K562 (cell line): ENCODE measurements at regions not wholly inside any gene's neighbourhood (a gene's known extent, or its start where the extent isn't known, plus 50 kb on each side); places are given as distances from the start of the nearest gene placed in this dataset.

Experiments used
- ATAC-seq: fragments of 200-7000 bp; cut with Tn5 transposase; 3 replicates; pipeline ENCODE4 v1.9.1; 2020; ENCODE audit warnings: moderate library complexity
- BruUV-seq: library from RNA; stranded (reverse); fragments of 400-500 nt; replicated peaks from 2 replicates; lab custom pipeline; 2021; lab: Mats Ljungman, UMichigan
- CTCF ChIA-PET: fragments of 300-600 bp; formaldehyde crosslinking; extraction: SDS; loops from one replicate; lab custom pipeline; 2021; ENCODE audit warnings: low intra/inter-chr PET ratio; lab: Yijun Ruan, JAX
- POLR2A ChIA-PET: fragments of 300-600, 350-650 bp; sonication (Branson Sonifier 250); formaldehyde crosslinking; extraction: SDS; loops from one replicate; lab custom pipeline; 2021; ENCODE audit warnings: antibody characterized with exemption, inconsistent platforms; lab: Yijun Ruan, JAX
- DNase-seq, 4 experiments: peaks; one replicate each; pipeline versions ENCODE4 v3.0.0 to v3.0.0-alpha.2; 2011 to 2018; ENCODE audit warnings: low spot score in 3 of 4, mixed read lengths in 3 of 4; ENCODE audit errors: extremely low read depth in 1 of 4
- FAIRE-seq: peaks from 2 replicates; lab custom pipeline; 2011; peaks lifted over from hg19 to GRCh38; lab: Jason Lieb, UNC
- H2AFZ ChIP-seq: 2 replicates; pipeline ENCODE4 v1.6.0; 2011; ENCODE audit warnings: low read depth, low read length, control low read depth, inconsistent platforms
- H3K27ac ChIP-seq: fragments of 200-600 bp; 3 replicates; pipeline ENCODE4 v1.8.0; 2011; ENCODE audit warnings: low read depth, mild to moderate bottlenecking, control low read depth, inconsistent platforms, low read length, moderate library complexity, mixed read lengths; ENCODE audit errors: extremely low read depth
- H3K27me3 ChIP-seq, 2 experiments: fragments of 300-600 bp in 1 of 2; 2 replicates in 1 of 2; 3 replicates in 1 of 2; pipeline versions ENCODE4 v1.6.0 to v1.8.0; 2011; ENCODE audit warnings: inconsistent platforms in 2 of 2, low read length in 2 of 2, mild to moderate bottlenecking in 1 of 2, mixed read lengths in 1 of 2, moderate library complexity in 1 of 2; ENCODE audit not compliant: control insufficient read depth in 2 of 2, insufficient read depth in 2 of 2
- H3K36me3 ChIP-seq: fragments of 300-600 bp; 3 replicates; pipeline ENCODE4 v1.8.0; 2011; ENCODE audit warnings: mild to moderate bottlenecking, low read length, inconsistent platforms; ENCODE audit not compliant: control insufficient read depth, insufficient read depth
- H3K4me1 ChIP-seq, 2 experiments: fragments of 200-600 bp in 1 of 2; replicated peaks in 1 of 2; 2 replicates in 1 of 2; 3 replicates in 1 of 2; pipeline versions ENCODE4 v1.5.1 to v1.8.0; 2011; ENCODE audit warnings: inconsistent platforms in 2 of 2, low read length in 2 of 2, mild to moderate bottlenecking in 1 of 2, mixed read lengths in 1 of 2, moderate library complexity in 1 of 2; ENCODE audit not compliant: control insufficient read depth in 2 of 2, insufficient read depth in 2 of 2
- H3K4me2 ChIP-seq: 2 replicates; pipeline ENCODE4 v1.6.1; 2011; ENCODE audit warnings: low read length, control low read depth, inconsistent platforms, mixed read lengths; ENCODE audit not compliant: insufficient read depth
- H3K4me3 ChIP-seq: fragments of 200-600 bp; sonication (generic), shearing (Covaris generic); 2 replicates; pipeline ENCODE4 v1.5.1; 2016; ENCODE audit warnings: control low read depth, inconsistent platforms
- H3K79me2 ChIP-seq: fragments of 200-600 bp; 3 replicates; pipeline ENCODE4 v1.8.0; 2011; ENCODE audit warnings: low read length, inconsistent platforms; ENCODE audit not compliant: control insufficient read depth, insufficient read depth
- H3K9ac ChIP-seq, 2 experiments: 2 replicates each; pipeline versions ENCODE4 v1.6.0 to v1.6.1; 2011; ENCODE audit warnings: low read depth in 2 of 2, low read length in 2 of 2, control low read depth in 1 of 2, inconsistent platforms in 1 of 2, mild to moderate bottlenecking in 1 of 2, mixed read lengths in 1 of 2; ENCODE audit not compliant: insufficient read depth in 1 of 2
- H3K9me1 ChIP-seq: one replicate; pipeline ENCODE4 v1.6.0; 2011; ENCODE audit warnings: inconsistent platforms, mild to moderate bottlenecking, low read length, moderate library complexity; ENCODE audit not compliant: control insufficient read depth, insufficient read depth
- H3K9me3 ChIP-seq: replicated peaks from 2 replicates; pipeline ENCODE4 v1.5.1; 2011; ENCODE audit warnings: low read depth, low read length, inconsistent platforms; ENCODE audit not compliant: control insufficient read depth, insufficient read depth
- H4K20me1 ChIP-seq: replicated peaks from 2 replicates; pipeline ENCODE4 v1.6.1; 2011; ENCODE audit warnings: low read length, inconsistent platforms, mixed read lengths; ENCODE audit not compliant: control insufficient read depth, insufficient read depth
- CBX2 ChIP-seq: fragments of 200-600 bp; sonication (generic); IDR thresholded peaks from one replicate; pipeline ENCODE4 v1.6.1; 2012; ENCODE audit warnings: mild to moderate bottlenecking, low read length, inconsistent platforms; ENCODE audit not compliant: insufficient read depth, poor library complexity, severe bottlenecking
- CC2D1A ChIP-seq: fragments of 450-650 bp; IDR thresholded peaks from 2 replicates; pipeline ENCODE4 v1.6.1; 2017; ENCODE audit warnings: mild to moderate bottlenecking
- FOXJ3 ChIP-seq: sonication (generic); formaldehyde crosslinking; IDR thresholded peaks from 2 replicates; pipeline ENCODE4 v1.4.0; 2020; ENCODE audit warnings: mild to moderate bottlenecking, missing genetic modification reagents
- HDAC1 ChIP-seq, 2 experiments: fragments of 450-650 bp; IDR thresholded peaks; 2 replicates each; pipeline ENCODE4 v1.6.1; 2016 to 2017; ENCODE audit warnings: inconsistent platforms in 1 of 2, mild to moderate bottlenecking in 1 of 2, moderate library complexity in 1 of 2
- JUND ChIP-seq, 2 experiments: IDR thresholded peaks; 2 replicates in 1 of 2; 3 replicates in 1 of 2; pipeline ENCODE4 v1.6.1; 2011; ENCODE audit warnings: borderline replicate concordance in 2 of 2, low read depth in 2 of 2, low read length in 2 of 2, improper control_type of control experiment in 1 of 2, missing biosample characterization in 1 of 2, missing genetic modification characterization in 1 of 2, missing genetic modification reagents in 1 of 2
- KDM1A ChIP-seq, 2 experiments: fragments of 450-650 bp; IDR thresholded peaks; 2 replicates each; pipeline ENCODE4 v1.6.1; 2016; ENCODE audit warnings: mild to moderate bottlenecking in 2 of 2
- MCM3 ChIP-seq: fragments of 450-650 bp; IDR thresholded peaks from 2 replicates; pipeline ENCODE4 v1.6.1; 2016
- NCOA4 ChIP-seq: fragments of 450-650 bp; IDR thresholded peaks from 2 replicates; pipeline ENCODE4 v1.6.1; 2018; ENCODE audit warnings: mild to moderate bottlenecking; ENCODE audit not compliant: partially characterized antibody
- RBM25 ChIP-seq: fragments of 200-400 bp; formaldehyde crosslinking; IDR thresholded peaks from 2 replicates; pipeline ENCODE4 v1.6.1; 2018; ENCODE audit warnings: low read length, low read depth, moderate library complexity; ENCODE audit not compliant: severe bottlenecking
- RCOR1 ChIP-seq, 2 experiments: IDR thresholded peaks; 2 replicates each; pipeline ENCODE4 v1.6.1; 2012; ENCODE audit warnings: low read depth in 2 of 2, low read length in 2 of 2, borderline replicate concordance in 1 of 2, improper control_type of control experiment in 1 of 2
- SRSF1 ChIP-seq: fragments of 200-400 bp; formaldehyde crosslinking; IDR thresholded peaks from 2 replicates; pipeline ENCODE4 v1.6.1; 2017; ENCODE audit warnings: mild to moderate bottlenecking, low read depth, low read length, moderate library complexity
- SRSF9 ChIP-seq: fragments of 200-400 bp; formaldehyde crosslinking; IDR thresholded peaks from 2 replicates; pipeline ENCODE4 v1.6.1; 2017; ENCODE audit warnings: low read depth, low read length, borderline replicate concordance
- ZFP36 ChIP-seq: fragments of 150-350 bp; IDR thresholded peaks from 2 replicates; pipeline ENCODE4 v1.6.1; 2018; ENCODE audit warnings: low read length, low read depth; ENCODE audit not compliant: partially characterized antibody
- ZNF589 ChIP-seq: fragments of 200-800 bp; sonication (Bioruptor generic); IDR thresholded peaks from 2 replicates; pipeline ENCODE4 v1.6.1; 2016; ENCODE audit warnings: low read depth, missing genetic modification characterization, missing compliant biosample characterization
- ZNF668 ChIP-seq: fragments of 250-450 bp; sonication (Bioruptor Pico); IDR thresholded peaks from 2 replicates; pipeline ENCODE4 v1.8.0; 2022; ENCODE audit warnings: mild to moderate bottlenecking, inconsistent platforms
- WGBS: fragments of 100-300 bp; shearing (Covaris generic); methylation state at CpG from one replicate; pipeline ENCODE4 v1.1.6; 2016; ENCODE audit warnings: low coverage, mixed read lengths; ENCODE audit not compliant: insufficient coverage; ENCODE audit errors: missing lambda C conversion rate; 5-methylcytosine and 5-hydroxymethylcytosine counted together
- in situ Hi-C: fragments of 300-500 bp; cut with MboI; formaldehyde crosslinking; loops from 4 replicates; pipeline ENCODE4 v1.15.0; 2018; ENCODE audit warnings: inconsistent platforms, mixed read lengths
- intact Hi-C: fragments of 100-400 bp; cut with micrococcal nuclease; formaldehyde crosslinking; loops from 2 replicates; pipeline ENCODE4 v1.14.2; 2022
- TF ChIP-seq, protein P1 (sequence below): sonication (generic); formaldehyde crosslinking; IDR thresholded peaks from 2 replicates; pipeline ENCODE4 v1.8.1; 2023; ENCODE audit warnings: mild to moderate bottlenecking, missing genetic modification reagents
- TF ChIP-seq, protein P2 (sequence below): fragments of 450-650 bp; IDR thresholded peaks from 2 replicates; pipeline ENCODE4 v1.6.1; 2017; ENCODE audit warnings: antibody characterized with exemption
- TF ChIP-seq, protein P3 (sequence below), 3 experiments: fragments of 200-800 bp in 1 of 3; sonication (Bioruptor generic) in 1 of 3; sonication (generic) in 1 of 3; formaldehyde crosslinking in 1 of 3; IDR thresholded peaks; 2 replicates each; pipeline versions ENCODE4 v1.6.1 to v1.8.0; 2016 to 2022; ENCODE audit warnings: mild to moderate bottlenecking in 2 of 3, missing compliant biosample characterization in 2 of 3, missing genetic modification characterization in 2 of 3, missing genetic modification reagents in 1 of 3

GRCh38 chr2:193946806-193947205 is 1710.2 kb upstream of the SLC39A10 start:
- DNase-seq, result no peak
- ChIA-PET POLR2A (no interaction called here), CTCF (no interaction called here)
- Histone ChIP-seq H3K27me3 (no peaks in the 10 kb centered on the region), H3K9me3 (no peaks in the 10 kb centered on the region), H3K79me2 (no peaks in the 10 kb centered on the region), H4K20me1 (no peaks in the 10 kb centered on the region), H3K9ac (no peak overlapping the region), H3K4me3 (no peak overlapping the region), H3K4me2 (no peak overlapping the region), H3K27ac (no peak overlapping the region), H3K36me3 (no peaks in the 10 kb centered on the region), H2AFZ (no peak overlapping the region), H3K9me1 (no peaks in the 10 kb centered on the region), H3K4me1 (no peaks in the 10 kb centered on the region)
- no TSS peak for BruUV-seq
- in situ Hi-C loops, result no loop called here
- TF ChIP-seq FOXJ3 (CRISPR knock-in tag) (no peak), RCOR1 (IDR thresholded peaks at IDR 0.05; ENCODE audit: borderline replicate concordance in 1 of 2, low read depth in 2 of 2, low read length in 2 of 2) (no peak), CC2D1A (no peak), ZNF668 (CRISPR knock-in tag) (no peak), CBX2 (no peak), SRSF1 (no peak), NCOA4 (no peak), ZFP36 (no peak), KDM1A (IDR thresholded peaks at IDR 0.05) (no peak), HDAC1 (IDR thresholded peaks at IDR 0.05) (no peak), SRSF9 (no peak), ZNF589 (CRISPR knock-in tag) (no peak), JUND (IDR thresholded peaks at IDR 0.05; ENCODE audit: borderline replicate concordance, low read depth, low read length) (no peak), JUND (tag; IDR thresholded peaks at IDR 0.05; ENCODE audit: borderline replicate concordance, low read depth, low read length) (no peak), MCM3 (no peak), RBM25 (no peak)
- TF ChIP-seq, protein P1, sequence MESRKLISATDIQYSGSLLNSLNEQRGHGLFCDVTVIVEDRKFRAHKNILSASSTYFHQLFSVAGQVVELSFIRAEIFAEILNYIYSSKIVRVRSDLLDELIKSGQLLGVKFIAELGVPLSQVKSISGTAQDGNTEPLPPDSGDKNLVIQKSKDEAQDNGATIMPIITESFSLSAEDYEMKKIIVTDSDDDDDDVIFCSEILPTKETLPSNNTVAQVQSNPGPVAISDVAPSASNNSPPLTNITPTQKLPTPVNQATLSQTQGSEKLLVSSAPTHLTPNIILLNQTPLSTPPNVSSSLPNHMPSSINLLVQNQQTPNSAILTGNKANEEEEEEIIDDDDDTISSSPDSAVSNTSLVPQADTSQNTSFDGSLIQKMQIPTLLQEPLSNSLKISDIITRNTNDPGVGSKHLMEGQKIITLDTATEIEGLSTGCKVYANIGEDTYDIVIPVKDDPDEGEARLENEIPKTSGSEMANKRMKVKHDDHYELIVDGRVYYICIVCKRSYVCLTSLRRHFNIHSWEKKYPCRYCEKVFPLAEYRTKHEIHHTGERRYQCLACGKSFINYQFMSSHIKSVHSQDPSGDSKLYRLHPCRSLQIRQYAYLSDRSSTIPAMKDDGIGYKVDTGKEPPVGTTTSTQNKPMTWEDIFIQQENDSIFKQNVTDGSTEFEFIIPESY (CRISPR knock-in tag), result no peak
- TF ChIP-seq, protein P2, sequence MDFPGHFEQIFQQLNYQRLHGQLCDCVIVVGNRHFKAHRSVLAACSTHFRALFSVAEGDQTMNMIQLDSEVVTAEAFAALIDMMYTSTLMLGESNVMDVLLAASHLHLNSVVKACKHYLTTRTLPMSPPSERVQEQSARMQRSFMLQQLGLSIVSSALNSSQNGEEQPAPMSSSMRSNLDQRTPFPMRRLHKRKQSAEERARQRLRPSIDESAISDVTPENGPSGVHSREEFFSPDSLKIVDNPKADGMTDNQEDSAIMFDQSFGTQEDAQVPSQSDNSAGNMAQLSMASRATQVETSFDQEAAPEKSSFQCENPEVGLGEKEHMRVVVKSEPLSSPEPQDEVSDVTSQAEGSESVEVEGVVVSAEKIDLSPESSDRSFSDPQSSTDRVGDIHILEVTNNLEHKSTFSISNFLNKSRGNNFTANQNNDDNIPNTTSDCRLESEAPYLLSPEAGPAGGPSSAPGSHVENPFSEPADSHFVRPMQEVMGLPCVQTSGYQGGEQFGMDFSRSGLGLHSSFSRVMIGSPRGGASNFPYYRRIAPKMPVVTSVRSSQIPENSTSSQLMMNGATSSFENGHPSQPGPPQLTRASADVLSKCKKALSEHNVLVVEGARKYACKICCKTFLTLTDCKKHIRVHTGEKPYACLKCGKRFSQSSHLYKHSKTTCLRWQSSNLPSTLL, result no peak
- TF ChIP-seq, protein P3, sequence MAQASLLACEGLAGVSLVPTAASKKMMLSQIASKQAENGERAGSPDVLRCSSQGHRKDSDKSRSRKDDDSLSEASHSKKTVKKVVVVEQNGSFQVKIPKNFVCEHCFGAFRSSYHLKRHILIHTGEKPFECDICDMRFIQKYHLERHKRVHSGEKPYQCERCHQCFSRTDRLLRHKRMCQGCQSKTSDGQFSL (CRISPR knock-in tag; IDR thresholded peaks at IDR 0.05), result no peak
- TF ChIP-seq, protein P3 (tag; IDR thresholded peaks at IDR 0.05), result no peak
- no peak for FAIRE-seq
- intact Hi-C loops, result no loop called here
- no peak for ATAC-seq
- 0% methylated on average over 1 of the region's 1 CpG for WGBS
